ENCODE measurements at regions not wholly inside any gene's neighbourhood (a gene's known extent, or its start where the extent isn't known, plus 50 kb on each side); places are given as distances from the start of the nearest gene placed in this dataset.

GRCh38 chr2:4455486-4456155 lies 752.2 kb downstream of the DCDC2C start:
- DNase-seq (ENCODE audit: low spot score), result no peak
- in situ Hi-C loops (cut with MboI; ENCODE audit: low sequenced_read_pairs, unreplicated experiment), result no loop called here
- no peak for TF ChIP-seq CTCF (IDR thresholded peaks at IDR 0.05; ENCODE audit: borderline replicate concordance, control extremely low read depth, extremely low read depth, insufficient read depth, missing control alignments)

- TF ChIP-seq CTCF (IDR thresholded peaks at IDR 0.05; ENCODE audit: borderline replicate concordance, control extremely low read depth, extremely low read depth, insufficient read depth, missing control alignments), result no peak
- in situ Hi-C loops (cut with MboI; ENCODE audit: low sequenced_read_pairs, unreplicated experiment), result no loop called here
- no peak for DNase-seq (ENCODE audit: low spot score)
Observed at GRCh38 chr2:4464634-4465266, 761.4 kb downstream of the DCDC2C start.

DNA sequence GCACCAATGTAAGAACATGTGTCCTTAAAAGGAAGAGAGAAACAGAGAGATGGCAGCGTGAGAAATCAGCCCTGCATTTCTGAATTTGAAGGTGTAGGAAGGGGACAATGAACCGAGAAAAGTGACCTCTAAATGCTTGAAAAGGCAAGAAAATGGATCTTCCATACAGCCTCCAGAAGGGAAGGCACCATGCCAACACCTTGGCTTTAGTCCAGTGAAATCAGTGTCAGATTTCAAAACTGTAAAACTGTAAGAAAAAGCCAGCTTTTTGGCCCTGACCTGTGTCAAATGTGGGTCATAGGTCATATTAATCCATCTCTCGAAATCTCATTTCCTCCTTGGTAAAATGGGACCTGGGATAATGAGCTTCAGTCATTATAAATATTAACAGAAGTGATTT lies 762.3 kb downstream of the DCDC2C start:
- no peak for DNase-seq (ENCODE audit: low spot score)
- TF ChIP-seq CTCF (IDR thresholded peaks at IDR 0.05; ENCODE audit: borderline replicate concordance, control extremely low read depth, extremely low read depth, insufficient read depth, missing control alignments), result no peak
- in situ Hi-C loops (cut with MboI; ENCODE audit: low sequenced_read_pairs, unreplicated experiment), result no loop called here

DNA sequence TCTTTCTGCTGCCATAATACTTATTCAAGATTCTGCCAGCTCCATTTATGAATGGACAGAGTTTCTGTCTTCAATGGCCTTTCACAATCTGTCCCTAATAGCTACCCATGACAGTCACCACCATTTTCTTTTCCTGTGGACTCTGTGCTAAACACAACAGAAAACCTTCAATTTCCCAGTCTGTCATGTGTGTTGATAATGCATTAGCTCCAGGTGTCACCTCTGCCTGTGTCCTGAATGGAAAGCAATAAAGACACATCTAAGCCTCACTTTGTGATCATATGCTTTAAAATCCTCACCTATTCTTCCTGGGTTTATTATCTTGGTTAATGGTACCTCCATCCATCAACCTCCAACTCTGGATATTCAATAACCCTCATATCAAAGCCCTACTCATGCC lies 772.2 kb downstream of the DCDC2C start:
- in situ Hi-C loops (cut with MboI; ENCODE audit: low sequenced_read_pairs, unreplicated experiment), result no loop called here
- no peak for TF ChIP-seq CTCF (IDR thresholded peaks at IDR 0.05; ENCODE audit: borderline replicate concordance, control extremely low read depth, extremely low read depth, insufficient read depth, missing control alignments)
- DNase-seq (ENCODE audit: low spot score), result no peak

DNA sequence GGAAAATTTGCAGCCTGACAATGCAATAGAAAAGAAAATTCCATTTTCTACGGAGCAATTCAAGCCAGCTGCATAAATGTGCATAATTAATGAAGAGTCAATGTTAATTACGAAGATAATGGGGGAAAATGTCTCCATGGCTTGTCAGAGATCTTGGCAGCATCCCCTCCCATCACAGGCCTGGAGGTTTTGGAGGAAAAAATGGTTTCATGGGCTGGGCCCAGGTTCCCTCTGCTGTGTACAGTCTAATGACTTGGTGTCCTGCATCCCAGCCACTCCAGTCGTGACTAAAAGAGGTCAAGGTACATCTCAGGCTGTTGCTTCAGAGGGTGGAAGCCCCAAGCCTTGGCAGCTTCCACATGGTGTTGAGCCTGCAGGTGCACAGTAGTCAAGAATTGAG lies 779.7 kb downstream of the DCDC2C start:
- no peak for DNase-seq (ENCODE audit: low spot score)
- TF ChIP-seq CTCF (IDR thresholded peaks at IDR 0.05; ENCODE audit: borderline replicate concordance, control extremely low read depth, extremely low read depth, insufficient read depth, missing control alignments), result no peak
- in situ Hi-C loops (cut with MboI; ENCODE audit: low sequenced_read_pairs, unreplicated experiment), result no loop called here

DNA sequence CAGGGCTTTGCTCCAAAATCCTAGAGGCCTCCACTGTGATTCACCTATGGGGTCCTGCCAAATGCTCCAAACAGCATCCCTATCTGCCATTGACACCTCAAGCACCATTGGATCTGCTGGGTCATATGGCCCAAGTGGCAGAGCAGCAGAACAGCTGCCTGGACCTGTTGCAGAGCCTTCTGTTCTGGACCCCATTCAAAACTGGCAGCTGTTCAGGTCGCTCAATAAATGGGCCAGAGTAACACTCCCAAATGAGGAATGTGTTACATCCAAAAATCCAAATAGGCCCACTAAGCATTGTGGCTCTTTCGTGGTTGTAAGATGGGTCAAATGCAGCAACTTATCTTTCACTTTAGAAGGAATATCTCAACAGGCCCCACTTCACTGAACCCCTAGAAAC lies 783.6 kb downstream of the DCDC2C start:
- no peak for DNase-seq (ENCODE audit: low spot score)
- TF ChIP-seq CTCF (IDR thresholded peaks at IDR 0.05; ENCODE audit: borderline replicate concordance, control extremely low read depth, extremely low read depth, insufficient read depth, missing control alignments), result no peak
- in situ Hi-C loops (cut with MboI; ENCODE audit: low sequenced_read_pairs, unreplicated experiment), result no loop called here
